Keratinocyte (primary cell): ENCODE measurements at regions not wholly inside any gene's neighbourhood (a gene's known extent, or its start where the extent isn't known, plus 50 kb on each side); places are given as distances from the start of the nearest gene placed in this dataset.

Source experiments
- DNase-seq: peaks from one replicate; pipeline ENCODE4 v3.0.0-alpha.2; 2011; ENCODE audit warnings: low read depth, missing footprints, low spot score
- FAIRE-seq: peaks from 2 replicates; lab custom pipeline; 2011; peaks lifted over from hg19 to GRCh38; lab: Jason Lieb, UNC
- H2AFZ ChIP-seq: 2 replicates; pipeline ENCODE4 v1.6.0; 2012; ENCODE audit warnings: low read length, control low read depth, inconsistent platforms; ENCODE audit not compliant: control insufficient read depth
- H3K27ac ChIP-seq: 2 replicates; pipeline ENCODE4 v1.5.1; 2011; ENCODE audit warnings: low read length; ENCODE audit not compliant: control insufficient read depth, insufficient read depth
- H3K27me3 ChIP-seq: 3 replicates; pipeline ENCODE4 v1.6.0; 2011; ENCODE audit warnings: low read length; ENCODE audit not compliant: control insufficient read depth, insufficient read depth; ENCODE audit errors: extremely low read depth
- H3K36me3 ChIP-seq, 2 experiments: 2 replicates in 1 of 2; 3 replicates in 1 of 2; pipeline ENCODE4 v1.5.1; 2011; ENCODE audit warnings: low read length in 2 of 2, mild to moderate bottlenecking in 1 of 2; ENCODE audit not compliant: control insufficient read depth in 2 of 2, insufficient read depth in 2 of 2; ENCODE audit errors: extremely low read depth in 1 of 2
- H3K4me1 ChIP-seq: 3 replicates; pipeline ENCODE4 v1.5.1; 2011; ENCODE audit warnings: low read length; ENCODE audit not compliant: control insufficient read depth, insufficient read depth; ENCODE audit errors: extremely low read depth
- H3K4me2 ChIP-seq: 3 replicates; pipeline ENCODE4 v1.6.0; 2011; ENCODE audit warnings: low read depth, low read length; ENCODE audit not compliant: control insufficient read depth, insufficient read depth; ENCODE audit errors: extremely low read depth
- H3K4me3 ChIP-seq, 3 experiments: fragments of 200-600 bp in 1 of 3; sonication (generic) in 1 of 3; 2 replicates in 2 of 3; 3 replicates in 1 of 3; pipeline ENCODE4 v1.5.1; 2011 to 2016; ENCODE audit warnings: low read length in 3 of 3, mild to moderate bottlenecking in 3 of 3, control low read depth in 2 of 3, inconsistent platforms in 1 of 3, low read depth in 1 of 3, mixed read lengths in 1 of 3, mixed run types in 1 of 3, moderate library complexity in 1 of 3; ENCODE audit not compliant: control insufficient read depth in 2 of 3, insufficient read depth in 2 of 3; ENCODE audit errors: extremely low read depth in 1 of 3
- H3K79me2 ChIP-seq: 2 replicates; pipeline ENCODE4 v1.6.0; 2012; ENCODE audit warnings: low read length; ENCODE audit not compliant: control insufficient read depth, insufficient read depth
- H3K9ac ChIP-seq: 3 replicates; pipeline ENCODE4 v1.6.0; 2011; ENCODE audit warnings: low read length; ENCODE audit not compliant: control insufficient read depth, insufficient read depth; ENCODE audit errors: extremely low read depth
- H3K9me1 ChIP-seq: 3 replicates; pipeline ENCODE4 v1.6.0; 2011; ENCODE audit warnings: low read length; ENCODE audit not compliant: control insufficient read depth, insufficient read depth; ENCODE audit errors: extremely low read depth
- H3K9me3 ChIP-seq: 2 replicates; pipeline ENCODE4 v1.5.1; 2012; ENCODE audit warnings: low read depth, low read length; ENCODE audit not compliant: control insufficient read depth
- H4K20me1 ChIP-seq: 3 replicates; pipeline ENCODE4 v1.6.0; 2011; ENCODE audit warnings: low read length; ENCODE audit not compliant: control insufficient read depth, insufficient read depth; ENCODE audit errors: extremely low read depth
- EZH2 ChIP-seq: IDR thresholded peaks from one replicate; pipeline ENCODE4 v1.6.1; 2012; ENCODE audit warnings: inconsistent platforms, mild to moderate bottlenecking, low read length, moderate library complexity
- dilution Hi-C: fragments of 300-500 bp; cut with MboI; formaldehyde crosslinking; loops from one replicate; pipeline ENCODE4 v1.7.0; 2020; ENCODE audit warnings: low sequenced_read_pairs; ENCODE audit not compliant: extremely low pct_ligation_motif_present
- TF ChIP-seq, protein P1 (sequence below), 3 experiments: IDR thresholded peaks in 1 of 3; conservative IDR thresholded peaks in 1 of 3; optimal IDR thresholded peaks in 1 of 3; 2 replicates in 2 of 3; 3 replicates in 1 of 3; pipeline versions ENCODE3 to v1.5.1; 2011; ENCODE audit warnings: low read length in 3 of 3, mild to moderate bottlenecking in 3 of 3, moderate library complexity in 2 of 3, control low read depth in 1 of 3, inconsistent platforms in 1 of 3; ENCODE audit not compliant: insufficient read depth in 2 of 3; ENCODE audit errors: extremely low read depth in 1 of 3

- no peak for TF ChIP-seq EZH2
- TF ChIP-seq, protein P1, sequence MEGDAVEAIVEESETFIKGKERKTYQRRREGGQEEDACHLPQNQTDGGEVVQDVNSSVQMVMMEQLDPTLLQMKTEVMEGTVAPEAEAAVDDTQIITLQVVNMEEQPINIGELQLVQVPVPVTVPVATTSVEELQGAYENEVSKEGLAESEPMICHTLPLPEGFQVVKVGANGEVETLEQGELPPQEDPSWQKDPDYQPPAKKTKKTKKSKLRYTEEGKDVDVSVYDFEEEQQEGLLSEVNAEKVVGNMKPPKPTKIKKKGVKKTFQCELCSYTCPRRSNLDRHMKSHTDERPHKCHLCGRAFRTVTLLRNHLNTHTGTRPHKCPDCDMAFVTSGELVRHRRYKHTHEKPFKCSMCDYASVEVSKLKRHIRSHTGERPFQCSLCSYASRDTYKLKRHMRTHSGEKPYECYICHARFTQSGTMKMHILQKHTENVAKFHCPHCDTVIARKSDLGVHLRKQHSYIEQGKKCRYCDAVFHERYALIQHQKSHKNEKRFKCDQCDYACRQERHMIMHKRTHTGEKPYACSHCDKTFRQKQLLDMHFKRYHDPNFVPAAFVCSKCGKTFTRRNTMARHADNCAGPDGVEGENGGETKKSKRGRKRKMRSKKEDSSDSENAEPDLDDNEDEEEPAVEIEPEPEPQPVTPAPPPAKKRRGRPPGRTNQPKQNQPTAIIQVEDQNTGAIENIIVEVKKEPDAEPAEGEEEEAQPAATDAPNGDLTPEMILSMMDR (optimal IDR thresholded peaks at IDR 0.05 in 1 of 3, IDR thresholded peaks at IDR 0.05 in 1 of 3, conservative IDR thresholded peaks at IDR 0.05 in 1 of 3; ENCODE audit: extremely low read depth in 1 of 3, insufficient read depth in 2 of 3, low read length in 3 of 3): no peak
- Histone ChIP-seq H3K9ac (no peak overlapping the region), H3K27ac (no peak overlapping the region), H3K79me2 (no peaks in the 10 kb centered on the region), H4K20me1 (no peaks in the 10 kb centered on the region), H3K4me1 (no peaks in the 10 kb centered on the region), H2AFZ (no peak overlapping the region), H3K4me2 (no peak overlapping the region), H3K27me3 (no peaks in the 10 kb centered on the region), H3K9me1 (no peaks in the 10 kb centered on the region), H3K9me3 (no peaks in the 10 kb centered on the region), H3K36me3 (no peaks in the 10 kb centered on the region), H3K4me3 (no peak overlapping the region)
- FAIRE-seq (no peak), DNase-seq (no peak)
- dilution Hi-C loops: no loop called here
These were observed 77.0 kb upstream of the ARMCX2 start for GRCh38 chrX:101736651-101737050.

GRCh38 chrX:101732870-101733269 lies 73.2 kb upstream of the ARMCX2 start:
- DNase-seq (no peak), FAIRE-seq (no peak)
- H3K79me2 ChIP-seq: no peaks in the 10 kb centered on the region
- H3K27ac ChIP-seq: no peak overlapping the region
- H3K36me3 ChIP-seq: no peaks in the 10 kb centered on the region
- H3K9ac ChIP-seq: no peak overlapping the region
- H3K9me1 ChIP-seq: no peaks in the 10 kb centered on the region
- no peaks in the 10 kb centered on the region for H4K20me1 ChIP-seq
- H3K4me3 ChIP-seq: no peak overlapping the region
- dilution Hi-C loops: no loop called here
- no peaks in the 10 kb centered on the region for H3K4me1 ChIP-seq
- TF ChIP-seq EZH2: no peak
- TF ChIP-seq, protein P1 (optimal IDR thresholded peaks at IDR 0.05 in 1 of 3, IDR thresholded peaks at IDR 0.05 in 1 of 3, conservative IDR thresholded peaks at IDR 0.05 in 1 of 3; ENCODE audit: extremely low read depth in 1 of 3, insufficient read depth in 2 of 3, low read length in 3 of 3): no peak
- H3K4me2 ChIP-seq: no peak overlapping the region
- no peaks in the 10 kb centered on the region for H3K9me3 ChIP-seq
- H2AFZ ChIP-seq: no peak overlapping the region
- H3K27me3 ChIP-seq: no peaks in the 10 kb centered on the region
